ENCODE measurements at regions not wholly inside any gene's neighbourhood (a gene's known extent, or its start where the extent isn't known, plus 50 kb on each side); places are given as distances from the start of the nearest gene placed in this dataset.

- TF ChIP-seq CTCF (IDR thresholded peaks at IDR 0.05) (no peak), POLR2A (IDR thresholded peaks at IDR 0.05) (no peak)
These were observed 138.9 kb upstream of the PTCHD1 start for GRCh38 chrX:23195761-23196160.

Data from heart left ventricle (tissue), 13 donors.